DND-41 (cell line): ENCODE measurements at regions not wholly inside any gene's neighbourhood (a gene's known extent, or its start where the extent isn't known, plus 50 kb on each side); places are given as distances from the start of the nearest gene placed in this dataset.

Experiments used
- ATAC-seq: fragments of 200-7000 bp; cut with Tn5 transposase; 3 replicates; pipeline ENCODE4 v1.9.1; 2021; ENCODE audit warnings: low read depth; ENCODE audit not compliant: insufficient read depth
- DNase-seq: peaks from one replicate; pipeline ENCODE4 v3.0.0-alpha.2; 2020
- H2AFZ ChIP-seq: 2 replicates; pipeline ENCODE4 v1.6.0; 2012; ENCODE audit warnings: low read depth, low read length
- H3K27ac ChIP-seq: 2 replicates; pipeline ENCODE4 v1.5.1; 2012; ENCODE audit warnings: low read length, inconsistent platforms
- H3K27me3 ChIP-seq: fragments of 200-600 bp; sonication (generic); 2 replicates; pipeline ENCODE4 v1.6.0; 2012; ENCODE audit warnings: low read length, mild to moderate bottlenecking, inconsistent platforms; ENCODE audit not compliant: insufficient read depth, poor library complexity
- H3K36me3 ChIP-seq: 2 replicates; pipeline ENCODE4 v1.5.1; 2012; ENCODE audit warnings: low read length, inconsistent platforms; ENCODE audit not compliant: insufficient read depth
- H3K4me1 ChIP-seq: 2 replicates; pipeline ENCODE4 v1.5.1; 2012; ENCODE audit warnings: mild to moderate bottlenecking, low read length; ENCODE audit not compliant: insufficient read depth
- H3K4me2 ChIP-seq: 2 replicates; pipeline ENCODE4 v1.6.0; 2012; ENCODE audit warnings: mild to moderate bottlenecking, moderate library complexity, low read length, inconsistent platforms; ENCODE audit not compliant: insufficient read depth
- H3K4me3 ChIP-seq, 2 experiments: fragments of 200-600 bp in 1 of 2; shearing (Covaris generic) in 1 of 2; 2 replicates each; pipeline ENCODE4 v1.5.1; 2012 to 2016; ENCODE audit warnings: inconsistent platforms in 2 of 2, low read length in 2 of 2, mild to moderate bottlenecking in 2 of 2, low read depth in 1 of 2, moderate library complexity in 1 of 2
- H3K79me2 ChIP-seq: 2 replicates; pipeline ENCODE4 v1.6.0; 2012; ENCODE audit warnings: low read length, inconsistent platforms; ENCODE audit not compliant: insufficient read depth
- H3K9ac ChIP-seq: 2 replicates; pipeline ENCODE4 v1.6.0; 2012; ENCODE audit warnings: low read depth, mild to moderate bottlenecking, inconsistent platforms, low read length, moderate library complexity
- H3K9me3 ChIP-seq: 2 replicates; pipeline ENCODE4 v1.5.1; 2012; ENCODE audit warnings: low read length, moderate library complexity, mild to moderate bottlenecking, inconsistent platforms; ENCODE audit not compliant: insufficient read depth, severe bottlenecking
- H4K20me1 ChIP-seq: 2 replicates; pipeline ENCODE4 v1.6.0; 2012; ENCODE audit warnings: low read length; ENCODE audit not compliant: insufficient read depth
- EZH2 ChIP-seq: IDR thresholded peaks from 3 replicates; pipeline ENCODE4 v1.6.1; 2012; ENCODE audit warnings: borderline replicate concordance, low read depth, mild to moderate bottlenecking, moderate library complexity, low read length, inconsistent platforms; ENCODE audit not compliant: severe bottlenecking
- TF ChIP-seq, protein P1 (sequence below): IDR thresholded peaks from 2 replicates; pipeline ENCODE4 v1.5.1; 2012; ENCODE audit warnings: borderline replicate concordance, low read length, moderate library complexity, mild to moderate bottlenecking; ENCODE audit not compliant: poor library complexity, severe bottlenecking; ENCODE audit errors: extremely low read depth

DNA sequence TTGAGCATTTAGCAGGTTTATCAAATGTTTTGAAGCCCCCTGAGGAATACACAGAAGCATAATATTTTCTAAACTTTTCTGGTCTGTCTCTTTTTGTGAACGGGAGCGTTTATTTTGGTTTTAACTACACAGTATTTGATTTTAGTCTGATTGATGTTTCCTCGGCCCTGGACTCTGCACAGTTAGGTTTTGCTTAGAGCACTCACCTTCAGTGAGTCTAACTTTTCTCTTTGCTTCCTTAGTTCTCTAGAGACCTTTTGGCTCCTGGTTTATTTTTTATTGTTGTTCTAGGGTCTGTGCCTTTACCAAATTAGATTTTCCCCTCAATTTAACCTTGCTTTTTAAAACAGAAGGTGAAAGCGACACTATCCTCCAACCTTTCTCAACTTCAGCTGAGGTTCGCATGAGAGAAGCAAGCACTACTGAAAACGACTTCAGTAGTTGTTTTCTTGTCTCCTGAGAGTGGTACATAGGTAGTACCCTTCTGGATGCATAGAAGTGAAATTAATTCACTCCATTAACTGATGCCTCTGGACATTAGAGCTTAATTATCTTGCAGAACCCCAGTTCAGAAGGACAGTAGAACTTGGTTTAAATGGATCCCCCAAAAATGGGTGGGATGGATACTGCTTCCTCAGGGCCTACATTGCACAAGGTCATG, 166.7 kb upstream of the ELL2 start:
- no peaks in the 10 kb centered on the region for H4K20me1 ChIP-seq
- H3K4me1 ChIP-seq, result peaks cover 3% of the 10 kb centered on the region; the same call in 1 of the 2 replicates
- no peak overlapping the region for H3K4me3 ChIP-seq
- H3K27ac ChIP-seq, result no peak overlapping the region
- no peaks in the 10 kb centered on the region for H3K36me3 ChIP-seq
- H3K79me2 ChIP-seq, result no peaks in the 10 kb centered on the region
- no peaks in the 10 kb centered on the region for H3K9me3 ChIP-seq
- TF ChIP-seq, protein P1, sequence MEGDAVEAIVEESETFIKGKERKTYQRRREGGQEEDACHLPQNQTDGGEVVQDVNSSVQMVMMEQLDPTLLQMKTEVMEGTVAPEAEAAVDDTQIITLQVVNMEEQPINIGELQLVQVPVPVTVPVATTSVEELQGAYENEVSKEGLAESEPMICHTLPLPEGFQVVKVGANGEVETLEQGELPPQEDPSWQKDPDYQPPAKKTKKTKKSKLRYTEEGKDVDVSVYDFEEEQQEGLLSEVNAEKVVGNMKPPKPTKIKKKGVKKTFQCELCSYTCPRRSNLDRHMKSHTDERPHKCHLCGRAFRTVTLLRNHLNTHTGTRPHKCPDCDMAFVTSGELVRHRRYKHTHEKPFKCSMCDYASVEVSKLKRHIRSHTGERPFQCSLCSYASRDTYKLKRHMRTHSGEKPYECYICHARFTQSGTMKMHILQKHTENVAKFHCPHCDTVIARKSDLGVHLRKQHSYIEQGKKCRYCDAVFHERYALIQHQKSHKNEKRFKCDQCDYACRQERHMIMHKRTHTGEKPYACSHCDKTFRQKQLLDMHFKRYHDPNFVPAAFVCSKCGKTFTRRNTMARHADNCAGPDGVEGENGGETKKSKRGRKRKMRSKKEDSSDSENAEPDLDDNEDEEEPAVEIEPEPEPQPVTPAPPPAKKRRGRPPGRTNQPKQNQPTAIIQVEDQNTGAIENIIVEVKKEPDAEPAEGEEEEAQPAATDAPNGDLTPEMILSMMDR, result no peak
- no peak for TF ChIP-seq EZH2
- no peak for DNase-seq
- H3K27me3 ChIP-seq, result no peaks in the 10 kb centered on the region
- no peak overlapping the region for H2AFZ ChIP-seq
- H3K9ac ChIP-seq, result no peak overlapping the region
- ATAC-seq, result no peak
- no peak overlapping the region for H3K4me2 ChIP-seq

GRCh38 chr5:96127538-96127937, 165.9 kb upstream of the ELL2 start:
- Histone ChIP-seq H3K9me3 (no peaks in the 10 kb centered on the region), H3K4me3 (no peak overlapping the region), H3K27me3 (no peaks in the 10 kb centered on the region), H3K4me2 (no peak overlapping the region), H3K79me2 (no peaks in the 10 kb centered on the region), H3K9ac (no peak overlapping the region), H3K4me1 (no peaks in the 10 kb centered on the region), H2AFZ (no peak overlapping the region), H3K27ac (no peak overlapping the region), H4K20me1 (no peaks in the 10 kb centered on the region), H3K36me3 (no peaks in the 10 kb centered on the region)
- no peak for ATAC-seq
- DNase-seq, result no peak
- no peak for TF ChIP-seq EZH2
- TF ChIP-seq, protein P1, result no peak

DNA sequence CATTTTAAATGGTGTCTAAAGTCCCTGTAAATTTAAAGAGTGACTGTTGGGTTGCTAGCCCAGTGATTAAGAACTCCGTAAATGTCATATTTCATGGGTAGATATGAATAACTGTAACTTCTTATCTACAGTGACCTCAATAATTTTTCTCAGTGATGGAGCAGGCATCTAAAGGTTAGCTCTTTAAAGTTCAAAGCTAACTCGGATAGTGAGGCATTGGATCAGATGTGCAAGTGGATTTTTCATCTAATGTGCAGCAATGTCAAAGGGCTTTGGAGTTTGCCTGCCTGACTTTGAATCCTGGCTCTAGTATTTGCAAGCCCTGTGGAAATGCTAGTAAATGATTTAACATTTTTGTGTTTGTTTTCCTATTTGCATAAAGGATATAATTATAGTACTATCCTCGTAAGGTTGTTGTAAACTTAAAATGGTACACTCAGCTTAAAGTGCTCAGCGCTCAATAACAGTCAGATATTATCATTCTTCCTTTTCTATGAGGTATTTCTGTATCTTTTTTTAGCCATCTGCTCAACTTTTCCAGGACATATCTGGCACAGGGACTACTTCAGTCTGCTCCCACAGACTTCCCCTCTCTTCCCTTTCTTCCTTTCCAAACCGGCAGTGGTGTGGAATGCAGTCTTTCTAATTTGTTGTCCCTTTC, 163.7 kb upstream of the ELL2 start:
- Histone ChIP-seq H3K4me3 (no peak overlapping the region), H3K27ac (no peak overlapping the region), H3K4me2 (no peak overlapping the region), H2AFZ (no peak overlapping the region), H3K9ac (no peak overlapping the region), H3K9me3 (no peaks in the 10 kb centered on the region), H3K27me3 (no peaks in the 10 kb centered on the region), H3K79me2 (no peaks in the 10 kb centered on the region), H3K4me1 (no peaks in the 10 kb centered on the region), H3K36me3 (no peaks in the 10 kb centered on the region), H4K20me1 (no peaks in the 10 kb centered on the region)
- ATAC-seq, result no peak
- no peak for TF ChIP-seq EZH2
- TF ChIP-seq, protein P1, result no peak
- no peak for DNase-seq
